ENCODE measurements at regions not wholly inside any gene's neighbourhood (a gene's known extent, or its start where the extent isn't known, plus 50 kb on each side); places are given as distances from the start of the nearest gene placed in this dataset.

DNA sequence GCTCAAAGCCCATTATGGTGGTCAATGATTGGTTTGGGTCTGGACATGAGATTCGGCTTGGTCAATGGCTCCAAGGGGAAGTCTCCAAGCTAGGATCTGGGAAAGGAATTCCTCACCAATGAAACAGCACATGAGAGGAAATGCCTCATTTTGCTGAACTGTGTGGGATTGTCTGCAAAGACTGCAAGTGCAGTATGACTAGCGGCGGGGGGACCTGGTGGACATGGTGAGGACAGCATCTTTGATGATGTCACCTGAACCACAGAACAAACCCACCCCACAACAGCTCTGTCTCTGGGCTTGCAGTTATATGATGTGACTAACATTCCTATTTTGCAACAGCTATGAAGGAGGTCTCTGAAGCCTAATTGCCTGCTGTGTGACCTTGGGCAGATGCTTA is 50.6 kb upstream of the NKD1 start:
- Histone ChIP-seq H2BK12ac (ENCODE audit: low read length in 2 of 2) (no peak overlapping the region), H3K4me1 (ENCODE audit: control insufficient read depth, insufficient read depth, low read depth, low read length) (no peaks in the 10 kb centered on the region), H4K8ac (ENCODE audit: low read length) (no peak overlapping the region), H3K4me3 (ENCODE audit: insufficient read depth in 1 of 2, low read depth in 1 of 2, low read length in 2 of 2) (no peak overlapping the region), H3K79me1 (replicated peaks; ENCODE audit: low read length, poor library complexity, severe bottlenecking) (no peaks in the 10 kb centered on the region), H2AK5ac (ENCODE audit: low read length, severe bottlenecking) (no peak overlapping the region), H2BK120ac (ENCODE audit: low read depth, low read length) (no peak overlapping the region), H3K9ac (ENCODE audit: low read length) (no peak overlapping the region), H3K27ac (ENCODE audit: low read length, poor library complexity, severe bottlenecking) (no peak overlapping the region), H4K91ac (ENCODE audit: low read length) (no peak overlapping the region), H2BK15ac (ENCODE audit: low read depth, poor library complexity, severe bottlenecking) (no peak overlapping the region), H3K18ac (ENCODE audit: low read depth in 1 of 2, low read length in 2 of 2) (no peak overlapping the region), H3K14ac (ENCODE audit: low read length in 2 of 2) (no peak overlapping the region), H3K9me3 (ENCODE audit: control insufficient read depth, low read length) (no peaks in the 10 kb centered on the region), H2BK5ac (ENCODE audit: low read depth, low read length, poor library complexity, severe bottlenecking) (no peak overlapping the region), H3K23ac (ENCODE audit: low read length in 2 of 2) (no peak overlapping the region), H2AFZ (ENCODE audit: low read depth, low read length) (no peak overlapping the region), H3K4me2 (ENCODE audit: low read length, poor library complexity, severe bottlenecking) (no peak overlapping the region), H3K4ac (ENCODE audit: low read depth in 1 of 2, low read length in 2 of 2) (no peak overlapping the region), H3K27me3 (ENCODE audit: control insufficient read depth in 1 of 2, insufficient read depth in 1 of 2, low read length in 2 of 2) (peaks cover 0 to 18% of the 10 kb centered on the region in 2 experiments), H3K36me3 (ENCODE audit: control insufficient read depth in 1 of 2, insufficient read depth in 2 of 2, low read depth in 1 of 2, low read length in 2 of 2) (no peaks in the 10 kb centered on the region)
- 67% methylated on average over 1 of the region's 3 CpGs for WGBS
- DNase-seq = no peak

DNA sequence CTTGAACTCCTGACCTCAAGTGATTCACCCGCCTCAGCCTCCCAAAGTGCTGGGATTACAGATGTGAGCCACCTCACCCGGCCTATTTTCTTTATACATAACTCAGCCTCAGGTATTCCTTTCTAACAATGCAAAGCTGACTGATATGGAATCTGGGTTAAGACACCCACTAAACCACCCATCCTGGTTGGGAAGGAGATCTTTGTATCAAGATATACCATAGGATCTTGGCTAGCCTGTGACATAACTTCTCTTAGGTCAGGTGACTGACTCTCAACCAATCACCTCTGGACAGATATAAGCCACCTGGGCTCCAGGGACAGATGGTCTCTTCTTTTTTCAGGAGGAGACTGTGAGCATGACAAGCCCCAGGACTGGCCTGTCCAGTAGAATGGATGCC is 51.2 kb upstream of the NKD1 start:
- Histone ChIP-seq H2AFZ (ENCODE audit: low read depth, low read length) (no peak overlapping the region), H3K4me2 (ENCODE audit: low read length, poor library complexity, severe bottlenecking) (no peak overlapping the region), H2BK12ac (ENCODE audit: low read length in 2 of 2) (no peak overlapping the region), H2BK120ac (ENCODE audit: low read depth, low read length) (no peak overlapping the region), H3K27me3 (ENCODE audit: control insufficient read depth in 1 of 2, insufficient read depth in 1 of 2, low read length in 2 of 2) (peaks cover 0 to 13% of the 10 kb centered on the region in 2 experiments), H3K79me1 (replicated peaks; ENCODE audit: low read length, poor library complexity, severe bottlenecking) (no peaks in the 10 kb centered on the region), H2BK5ac (ENCODE audit: low read depth, low read length, poor library complexity, severe bottlenecking) (no peak overlapping the region), H3K9ac (ENCODE audit: low read length) (no peak overlapping the region), H3K23ac (ENCODE audit: low read length in 2 of 2) (no peak overlapping the region), H3K4ac (ENCODE audit: low read depth in 1 of 2, low read length in 2 of 2) (no peak overlapping the region), H2BK15ac (ENCODE audit: low read depth, poor library complexity, severe bottlenecking) (no peak overlapping the region), H3K9me3 (ENCODE audit: control insufficient read depth, low read length) (no peaks in the 10 kb centered on the region), H4K8ac (ENCODE audit: low read length) (no peak overlapping the region), H3K27ac (ENCODE audit: low read length, poor library complexity, severe bottlenecking) (no peak overlapping the region), H3K36me3 (ENCODE audit: control insufficient read depth in 1 of 2, insufficient read depth in 2 of 2, low read depth in 1 of 2, low read length in 2 of 2) (no peaks in the 10 kb centered on the region), H3K4me3 (ENCODE audit: insufficient read depth in 1 of 2, low read depth in 1 of 2, low read length in 2 of 2) (no peak overlapping the region), H2AK5ac (ENCODE audit: low read length, severe bottlenecking) (no peak overlapping the region), H3K18ac (ENCODE audit: low read depth in 1 of 2, low read length in 2 of 2) (no peak overlapping the region), H3K14ac (ENCODE audit: low read length in 2 of 2) (no peak overlapping the region), H4K91ac (ENCODE audit: low read length) (no peak overlapping the region), H3K4me1 (ENCODE audit: control insufficient read depth, insufficient read depth, low read depth, low read length) (no peaks in the 10 kb centered on the region)
- no peak for DNase-seq
- 100% methylated on average over 1 of the region's 2 CpGs for WGBS

DNA sequence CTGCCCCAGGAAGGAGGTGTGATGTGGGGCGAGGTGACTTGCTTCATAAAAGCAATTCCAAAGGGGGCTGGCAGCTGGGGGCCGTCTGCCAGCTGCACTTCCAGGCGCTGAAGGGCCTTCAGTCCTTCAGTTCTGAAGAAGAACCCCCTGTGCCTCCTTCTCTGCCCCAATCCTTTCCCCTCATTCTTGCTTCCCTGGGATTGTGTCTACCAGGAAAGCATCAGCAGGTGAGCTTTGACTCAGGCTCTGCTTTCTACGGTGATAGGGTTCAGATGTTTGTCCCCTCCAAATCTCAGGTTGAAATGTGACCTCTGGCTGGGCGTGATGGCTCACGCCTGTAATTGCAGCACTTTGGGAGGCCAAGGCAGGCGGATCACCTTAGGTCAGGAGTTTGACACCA is 52.5 kb upstream of the NKD1 start:
- no peak overlapping the region for H2AK5ac ChIP-seq (ENCODE audit: low read length, severe bottlenecking)
- no peak overlapping the region for H3K9ac ChIP-seq (ENCODE audit: low read length)
- H2BK120ac ChIP-seq (ENCODE audit: low read depth, low read length) = no peak overlapping the region
- H3K4me2 ChIP-seq (ENCODE audit: low read length, poor library complexity, severe bottlenecking) = no peak overlapping the region
- no peaks in the 10 kb centered on the region for H3K9me3 ChIP-seq (ENCODE audit: control insufficient read depth, low read length)
- no peak overlapping the region for H4K91ac ChIP-seq (ENCODE audit: low read length)
- H2AFZ ChIP-seq (ENCODE audit: low read depth, low read length) = no peak overlapping the region
- H3K79me1 ChIP-seq (replicated peaks; ENCODE audit: low read length, poor library complexity, severe bottlenecking) = no peaks in the 10 kb centered on the region
- no peak overlapping the region for H3K4me3 ChIP-seq (ENCODE audit: insufficient read depth in 1 of 2, low read depth in 1 of 2, low read length in 2 of 2)
- H2BK5ac ChIP-seq (ENCODE audit: low read depth, low read length, poor library complexity, severe bottlenecking) = no peak overlapping the region
- no peak overlapping the region for H3K27ac ChIP-seq (ENCODE audit: low read length, poor library complexity, severe bottlenecking)
- no peak overlapping the region for H3K23ac ChIP-seq (ENCODE audit: low read length in 2 of 2)
- no peaks in the 10 kb centered on the region for H3K36me3 ChIP-seq (ENCODE audit: control insufficient read depth in 1 of 2, insufficient read depth in 2 of 2, low read depth in 1 of 2, low read length in 2 of 2)
- no peak overlapping the region for H3K18ac ChIP-seq (ENCODE audit: low read depth in 1 of 2, low read length in 2 of 2)
- H4K8ac ChIP-seq (ENCODE audit: low read length) = no peak overlapping the region
- no peaks in the 10 kb centered on the region for H3K4me1 ChIP-seq (ENCODE audit: control insufficient read depth, insufficient read depth, low read depth, low read length)
- H3K4ac ChIP-seq (ENCODE audit: low read depth in 1 of 2, low read length in 2 of 2) = no peak overlapping the region
- no peak overlapping the region for H2BK15ac ChIP-seq (ENCODE audit: low read depth, poor library complexity, severe bottlenecking)
- no peak overlapping the region for H3K14ac ChIP-seq (ENCODE audit: low read length in 2 of 2)
- H3K27me3 ChIP-seq (ENCODE audit: control insufficient read depth in 1 of 2, insufficient read depth in 1 of 2, low read length in 2 of 2) = peaks cover 0 to 5% of the 10 kb centered on the region in 2 experiments
- no peak for DNase-seq
- no peak overlapping the region for H2BK12ac ChIP-seq (ENCODE audit: low read length in 2 of 2)
- WGBS = 82% methylated on average over 7 of the region's 7 CpGs

- 78% methylated on average over 11 of the region's 11 CpGs for WGBS
- H3K4me1 ChIP-seq (ENCODE audit: control insufficient read depth, insufficient read depth, low read depth, low read length) = no peaks in the 10 kb centered on the region
Observed at GRCh38 chr16:50494501-50495491, 53.4 kb upstream of the NKD1 start.

More at GRCh38 chr16:50494501-50495491, 53.4 kb upstream of the NKD1 start:
- no peak overlapping the region for H4K91ac ChIP-seq (ENCODE audit: low read length)
- no peak overlapping the region for H3K27ac ChIP-seq (ENCODE audit: low read length, poor library complexity, severe bottlenecking)
- no peaks in the 10 kb centered on the region for H3K79me1 ChIP-seq (replicated peaks; ENCODE audit: low read length, poor library complexity, severe bottlenecking)
- peaks cover 3 to 5% of the 10 kb centered on the region in 2 experiments for H3K27me3 ChIP-seq (ENCODE audit: control insufficient read depth in 1 of 2, insufficient read depth in 1 of 2, low read length in 2 of 2)
- H3K4ac ChIP-seq (ENCODE audit: low read depth in 1 of 2, low read length in 2 of 2) = no peak overlapping the region
- H2BK120ac ChIP-seq (ENCODE audit: low read depth, low read length) = no peak overlapping the region
- no peak overlapping the region for H3K23ac ChIP-seq (ENCODE audit: low read length in 2 of 2)
- no peak overlapping the region for H3K4me2 ChIP-seq (ENCODE audit: low read length, poor library complexity, severe bottlenecking)
- H3K9ac ChIP-seq (ENCODE audit: low read length) = no peak overlapping the region
- no peak overlapping the region for H3K4me3 ChIP-seq (ENCODE audit: insufficient read depth in 1 of 2, low read depth in 1 of 2, low read length in 2 of 2)
- no peak overlapping the region for H4K8ac ChIP-seq (ENCODE audit: low read length)
- no peak overlapping the region for H3K18ac ChIP-seq (ENCODE audit: low read depth in 1 of 2, low read length in 2 of 2)
- no peak overlapping the region for H2BK12ac ChIP-seq (ENCODE audit: low read length in 2 of 2)
- no peak for DNase-seq
- no peak overlapping the region for H2BK5ac ChIP-seq (ENCODE audit: low read depth, low read length, poor library complexity, severe bottlenecking)
- no peak overlapping the region for H2AFZ ChIP-seq (ENCODE audit: low read depth, low read length)
- H3K36me3 ChIP-seq (ENCODE audit: control insufficient read depth in 1 of 2, insufficient read depth in 2 of 2, low read depth in 1 of 2, low read length in 2 of 2) = no peaks in the 10 kb centered on the region
- H3K9me3 ChIP-seq (ENCODE audit: control insufficient read depth, low read length) = no peaks in the 10 kb centered on the region
- H3K14ac ChIP-seq (ENCODE audit: low read length in 2 of 2) = no peak overlapping the region
- no peak overlapping the region for H2AK5ac ChIP-seq (ENCODE audit: low read length, severe bottlenecking)
- no peak overlapping the region for H2BK15ac ChIP-seq (ENCODE audit: low read depth, poor library complexity, severe bottlenecking)
